ENCODE measurements at regions not wholly inside any gene's neighbourhood (a gene's known extent, or its start where the extent isn't known, plus 50 kb on each side); places are given as distances from the start of the nearest gene placed in this dataset.
"Not testable (repeated sequence)": the region's sequence is repeated elsewhere in the genome, so short reads cannot be mapped to it uniquely, and the experiment has no call there.

DNA sequence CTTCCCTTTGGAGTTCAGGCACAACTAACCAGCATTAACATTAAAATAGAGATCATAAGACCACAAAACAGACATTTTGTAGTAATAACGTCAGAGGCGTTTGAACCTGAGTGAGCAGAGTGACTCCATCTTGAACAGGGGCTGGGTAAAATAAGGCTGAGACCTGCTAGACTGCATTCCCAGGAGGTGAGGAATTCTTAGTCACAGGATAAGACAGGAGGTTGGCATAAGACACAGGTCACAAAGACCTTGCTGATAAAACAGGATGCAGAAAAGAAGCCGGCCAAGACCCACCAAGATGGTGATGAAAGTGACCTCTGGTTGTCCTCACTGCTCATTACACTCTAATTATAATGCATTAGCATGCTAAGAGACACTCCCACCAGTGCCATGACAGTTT, 493.2 kb upstream of the AUTS2 start:
- DNase-seq, result no peak

- no peak for DNase-seq
Observed at GRCh38 chr7:69105981-69106380, 492.3 kb upstream of the AUTS2 start.

- not testable (repeated sequence) for DNase-seq
Observed at GRCh38 chr7:69106449-69106848, 491.8 kb upstream of the AUTS2 start.

- not testable (repeated sequence) for DNase-seq
Observed at GRCh38 chr7:69106946-69107345, 491.3 kb upstream of the AUTS2 start.

DNA sequence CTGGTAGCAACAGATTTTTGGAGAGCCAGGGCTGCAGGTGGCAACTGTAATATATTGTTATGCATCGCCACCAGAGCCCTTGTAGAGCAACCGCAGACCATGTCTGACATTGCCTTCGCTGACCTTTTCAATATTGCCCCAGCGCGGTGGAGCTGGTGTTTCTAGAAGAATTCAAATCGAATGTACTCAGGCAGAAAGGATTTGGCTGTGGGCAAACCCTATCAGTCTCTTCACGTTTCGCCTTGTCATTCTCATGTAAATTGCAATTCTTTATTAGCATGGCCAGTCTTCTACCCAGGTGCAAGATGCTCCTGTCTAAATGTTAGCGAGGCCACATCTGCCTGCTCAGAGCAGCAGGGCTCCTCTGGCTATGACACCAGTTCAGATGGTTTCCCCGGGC, 490.2 kb upstream of the AUTS2 start:
- no peak for DNase-seq

- DNase-seq, result no peak
Observed at GRCh38 chr7:69109246-69109645, 489.0 kb upstream of the AUTS2 start.

- no peak for DNase-seq
Observed at GRCh38 chr7:69109879-69110278, 488.4 kb upstream of the AUTS2 start.

- DNase-seq, result no peak
Observed at GRCh38 chr7:69110450-69111050, 487.7 kb upstream of the AUTS2 start.

DNA sequence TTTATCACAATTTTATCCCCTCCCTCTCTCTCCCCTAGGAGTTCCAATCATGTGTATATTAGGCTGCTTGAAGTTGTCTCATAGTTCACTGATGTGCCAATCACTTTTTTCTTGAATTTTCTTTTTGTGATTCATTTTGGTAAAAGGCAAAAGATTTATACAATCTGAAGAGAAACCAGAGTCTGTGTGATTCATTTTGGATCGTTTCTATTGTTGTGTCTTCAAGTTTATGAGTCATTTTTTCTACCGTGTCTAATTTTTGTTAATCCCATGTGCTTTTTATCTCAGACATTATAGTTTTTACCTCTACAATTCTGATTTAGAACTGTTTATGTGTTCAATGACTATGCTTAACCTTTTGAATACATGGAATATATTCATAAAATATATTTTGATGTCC, 483.9 kb upstream of the AUTS2 start:
- DNase-seq, result no peak

- DNase-seq, result no peak
Observed at GRCh38 chr7:69115788-69116187, 482.5 kb upstream of the AUTS2 start.

DNA sequence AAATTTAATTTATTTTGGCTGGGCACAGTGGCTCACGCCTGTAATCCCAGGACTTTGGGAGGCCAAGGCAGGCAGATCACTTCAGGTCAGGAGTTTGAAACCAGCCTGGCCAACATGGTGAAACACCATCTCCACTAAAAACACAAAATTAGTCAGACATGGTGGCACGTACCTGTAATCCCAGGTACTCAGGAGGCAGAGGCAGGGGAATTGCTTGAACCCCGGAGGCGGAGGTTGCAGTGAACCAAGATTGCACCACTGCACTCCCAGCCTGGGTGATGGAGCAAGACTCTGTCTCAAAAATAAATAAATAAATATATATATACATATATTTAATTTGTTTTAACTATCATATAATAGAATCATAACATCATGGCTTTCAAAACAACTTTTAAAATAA, 482.1 kb upstream of the AUTS2 start:
- not testable (repeated sequence) for DNase-seq

DNA sequence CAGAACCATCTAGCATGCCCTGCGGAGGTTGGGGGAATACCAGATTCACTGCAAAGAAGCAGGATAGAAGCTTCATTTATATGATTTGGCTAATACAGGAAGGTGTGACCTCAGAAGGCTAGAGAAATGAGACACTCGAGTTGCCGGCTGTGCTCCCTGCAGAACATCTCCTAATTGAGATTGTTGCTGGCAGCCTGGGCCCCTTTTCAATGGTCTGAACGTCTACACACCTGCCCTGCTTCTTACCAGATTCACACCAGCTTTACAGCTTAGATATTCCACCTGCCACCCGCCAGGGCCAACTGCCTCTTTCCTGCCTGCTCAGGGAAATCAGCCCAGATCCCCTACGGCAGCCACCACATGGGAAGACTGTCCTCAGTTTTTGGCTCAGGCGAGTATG, 475.3 kb upstream of the AUTS2 start:
- DNase-seq, result no peak

GRCh38 chr7:69126896-69127479, 471.3 kb upstream of the AUTS2 start:
- no peak for DNase-seq

GRCh38 chr7:69129524-69129923, 468.8 kb upstream of the AUTS2 start:
- no peak for DNase-seq

GRCh38 chr7:69129951-69130350, 468.3 kb upstream of the AUTS2 start:
- DNase-seq, result no peak

DNA sequence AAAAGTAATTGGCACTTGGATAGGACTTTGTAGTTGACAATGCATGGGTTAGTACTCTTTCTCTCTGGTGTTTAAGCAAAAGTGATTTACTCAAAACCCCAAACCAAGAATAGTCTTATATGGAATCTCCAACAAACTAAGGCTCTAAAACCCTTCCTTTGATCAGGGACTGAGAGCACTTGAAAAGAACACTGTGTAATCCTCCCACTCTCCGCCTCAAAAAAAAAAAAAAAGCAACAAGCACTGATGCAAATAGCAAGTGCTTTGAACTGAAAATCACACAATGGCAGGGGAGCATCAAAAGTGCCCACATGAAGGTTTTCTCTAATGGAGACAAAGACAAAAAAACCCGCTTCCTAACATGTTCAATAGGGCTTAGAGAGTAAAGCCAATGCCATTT, 467.9 kb upstream of the AUTS2 start:
- no peak for DNase-seq

DNA sequence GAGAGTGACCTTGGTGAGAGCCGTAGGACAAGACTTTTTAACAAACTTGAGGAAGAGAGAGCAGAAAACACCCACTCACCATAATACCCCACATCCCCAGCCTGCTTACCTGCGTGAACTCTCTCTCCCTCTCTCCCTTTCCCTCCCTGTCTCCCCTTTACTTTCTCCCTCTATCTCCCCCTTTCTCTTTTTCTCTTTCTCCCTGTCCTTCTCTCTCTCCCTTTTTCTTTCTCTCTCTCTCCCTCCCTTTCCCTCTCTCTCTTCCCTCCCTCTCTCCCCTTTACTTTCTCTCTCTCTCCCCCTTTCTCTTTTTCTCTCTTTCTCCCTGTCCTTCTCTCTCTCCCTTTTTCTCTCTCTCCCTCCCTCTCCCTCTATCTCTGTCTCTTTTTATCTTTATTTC, 464.0 kb upstream of the AUTS2 start:
- DNase-seq, result no peak

DNA sequence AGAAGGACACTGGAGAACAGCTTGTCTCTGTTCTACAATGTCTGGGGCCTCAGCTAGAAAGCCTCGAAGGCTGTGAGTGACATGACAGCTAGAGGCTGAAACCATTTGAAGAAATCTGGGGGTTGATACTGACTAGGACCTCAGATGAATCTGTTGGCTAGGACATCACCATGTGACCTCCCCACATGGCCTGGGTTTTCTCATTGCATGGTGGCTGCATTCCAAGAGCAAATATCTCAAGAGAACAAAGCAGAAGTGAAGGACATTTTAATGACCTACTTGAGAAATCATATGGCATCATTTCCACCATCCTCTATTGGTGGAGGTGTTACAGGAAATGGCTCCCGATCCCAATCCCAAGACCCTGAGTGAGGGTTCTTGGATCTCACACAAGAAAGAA, 450.6 kb upstream of the AUTS2 start:
- no peak for DNase-seq

DNA sequence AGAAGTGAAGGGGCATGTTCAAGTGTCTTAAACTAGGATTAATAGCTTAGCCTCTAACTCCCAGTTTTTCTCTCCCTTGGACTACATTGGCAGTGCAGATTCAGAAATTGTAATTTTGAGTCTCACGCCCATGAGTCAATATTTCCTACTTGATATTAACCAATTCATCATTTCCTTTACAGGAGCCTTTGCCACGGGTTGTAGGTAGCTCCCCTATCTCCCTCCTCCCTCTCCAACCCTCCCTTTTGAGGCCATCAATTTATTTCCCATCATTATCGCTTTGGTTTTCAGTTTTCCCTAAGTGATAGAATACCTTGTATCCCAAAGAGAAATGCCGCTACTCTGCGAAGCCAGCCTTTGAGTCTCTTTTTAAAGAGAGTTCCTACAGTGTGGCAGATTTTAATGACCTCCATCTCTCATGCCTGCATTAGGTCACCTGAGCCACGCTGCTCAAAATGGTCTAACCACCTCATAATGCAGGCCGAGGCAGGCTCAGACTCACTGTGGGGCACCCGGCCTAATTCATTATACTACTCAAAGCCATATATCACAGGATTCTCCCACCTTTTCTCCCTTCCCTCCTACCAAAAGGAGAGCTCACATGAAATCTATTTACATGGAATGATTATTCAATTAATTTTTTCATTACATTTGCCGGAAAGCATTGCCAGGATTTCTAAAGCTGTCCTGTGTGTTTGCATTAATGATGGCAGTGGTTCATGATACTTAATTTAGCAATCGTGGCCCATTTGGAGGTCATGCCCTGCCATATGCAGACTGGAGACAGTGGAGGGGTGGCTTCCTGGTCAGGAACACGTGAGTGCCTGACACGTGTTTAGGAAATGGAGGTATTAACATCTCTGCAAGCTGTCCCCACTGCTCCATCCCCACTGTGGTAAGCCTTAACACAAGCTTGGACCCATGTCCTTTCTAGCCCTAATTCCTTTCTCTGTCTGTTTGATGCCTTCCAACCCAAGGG, 448.2 kb upstream of the AUTS2 start:
- DNase-seq, result no peak

DNA sequence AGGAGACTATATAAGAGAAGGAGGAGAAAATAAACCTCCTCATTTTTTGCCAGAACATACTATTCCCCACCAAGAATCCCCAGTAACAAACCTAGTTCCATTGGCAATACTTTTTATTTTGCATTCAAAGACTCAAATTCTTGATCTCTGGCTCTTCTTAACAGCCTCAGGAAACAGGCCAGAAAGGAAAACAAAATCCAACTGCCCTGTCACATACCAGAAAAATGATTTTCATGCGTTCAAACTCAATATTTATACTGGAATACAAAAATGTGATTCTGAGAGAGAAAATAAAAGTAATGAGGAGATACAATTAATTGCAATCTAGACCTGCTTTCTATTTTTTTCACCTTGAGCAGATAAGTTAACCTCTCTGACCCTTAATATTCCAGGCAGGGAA, 435.9 kb upstream of the AUTS2 start:
- DNase-seq, result no peak

DNA sequence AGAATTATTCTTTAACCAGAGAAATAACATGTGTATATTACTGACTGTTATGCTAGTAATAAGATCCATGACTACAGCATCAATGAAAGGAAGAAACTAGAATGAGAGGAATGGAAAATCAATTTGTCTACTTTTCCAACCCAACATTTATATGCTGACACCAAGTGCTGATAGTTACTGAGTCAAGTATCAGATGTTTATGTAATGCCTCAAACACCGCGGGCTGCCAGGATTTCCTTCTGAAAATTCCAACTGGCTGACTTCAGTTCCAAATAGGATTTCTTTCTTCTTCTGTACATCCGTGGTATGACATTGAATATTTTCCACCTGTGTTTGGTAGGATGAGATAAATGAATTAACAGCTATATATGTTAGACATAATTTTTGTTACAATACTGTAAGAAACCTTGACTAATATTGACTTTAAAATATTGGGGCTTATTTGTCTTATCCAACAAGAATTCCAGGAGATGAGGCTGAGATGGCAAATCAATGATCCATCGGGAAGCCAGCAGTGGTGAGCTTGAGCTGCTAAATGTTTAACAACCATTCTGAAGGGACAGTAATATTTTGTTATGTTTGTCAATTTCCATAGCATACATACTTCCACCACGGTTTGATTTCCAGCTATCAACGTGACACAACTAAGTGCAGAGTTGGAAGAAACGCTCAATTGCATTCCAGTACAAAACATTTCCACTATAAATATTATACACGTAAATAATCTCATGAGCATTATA, 435.2 kb upstream of the AUTS2 start:
- DNase-seq, result no peak

DNA sequence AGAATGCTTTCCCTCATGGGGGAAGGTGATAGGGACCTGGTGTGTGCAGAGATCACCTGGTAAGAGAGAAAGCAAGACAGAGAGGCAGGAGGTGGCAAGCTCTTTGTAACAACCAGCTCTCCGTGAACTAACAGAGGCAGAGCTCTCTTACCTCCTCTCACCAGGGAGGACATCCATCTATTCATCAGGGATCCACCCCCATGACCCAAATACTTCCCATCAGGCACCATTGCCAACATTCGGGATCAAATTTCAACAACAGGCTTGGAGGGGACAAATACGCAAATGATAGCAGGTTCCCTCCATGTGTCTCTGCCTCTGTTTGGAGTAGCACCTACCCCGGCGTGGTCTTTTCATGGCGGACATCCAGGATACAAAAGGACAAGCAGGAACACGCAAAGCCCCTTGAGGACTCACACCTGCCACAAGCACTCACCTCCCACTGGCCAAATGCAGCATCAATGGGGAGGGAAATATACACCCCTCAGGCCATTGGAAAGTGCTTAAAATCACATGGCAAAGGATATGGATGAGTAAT, 431.2 kb upstream of the AUTS2 start:
- DNase-seq, result no peak

Data from amygdala (tissue), 56 donors.